OCI-LY7 (cell line): ENCODE measurements at regions not wholly inside any gene's neighbourhood (a gene's known extent, or its start where the extent isn't known, plus 50 kb on each side); places are given as distances from the start of the nearest gene placed in this dataset.

ENCODE experiments used
- EZH2phosphoT487 ChIP-seq: fragments of 200-600 bp; sonication (generic); IDR thresholded peaks from 2 replicates; pipeline ENCODE4 v1.6.1; 2018; ENCODE audit warnings: low read depth, borderline replicate concordance, mild to moderate bottlenecking, mixed run types, antibody characterized with exemption, low read length, moderate library complexity, mixed read lengths
- TF ChIP-seq, protein P1 (sequence below): fragments of 200-600 bp; sonication (generic); conservative IDR thresholded peaks from 2 replicates; pipeline ENCODE4 v1.5.1; 2014; ENCODE audit warnings: mild to moderate bottlenecking, antibody characterized with exemption, low read length, moderate library complexity, mixed read lengths

DNA sequence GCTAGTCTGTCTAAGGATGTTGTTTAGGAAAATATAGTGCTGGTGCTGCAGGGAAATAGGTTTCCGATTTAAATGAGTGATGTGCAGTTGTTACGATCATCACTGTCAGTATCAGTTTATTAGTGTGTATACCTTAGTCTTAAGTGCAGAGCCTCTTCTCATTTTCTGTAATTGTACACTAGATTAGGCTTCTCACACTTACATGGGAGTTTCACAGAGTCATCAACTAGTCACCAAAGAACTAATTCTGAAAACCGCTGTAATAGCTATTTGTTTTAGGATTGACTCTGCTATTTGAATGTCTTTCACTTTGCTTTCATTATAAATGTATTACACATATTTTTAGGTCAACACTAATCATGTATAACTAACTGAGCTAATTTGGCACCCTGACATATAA is 99.8 kb upstream of the ZEB2 start:
- TF ChIP-seq EZH2phosphoT487: no peak
- TF ChIP-seq, protein P1, sequence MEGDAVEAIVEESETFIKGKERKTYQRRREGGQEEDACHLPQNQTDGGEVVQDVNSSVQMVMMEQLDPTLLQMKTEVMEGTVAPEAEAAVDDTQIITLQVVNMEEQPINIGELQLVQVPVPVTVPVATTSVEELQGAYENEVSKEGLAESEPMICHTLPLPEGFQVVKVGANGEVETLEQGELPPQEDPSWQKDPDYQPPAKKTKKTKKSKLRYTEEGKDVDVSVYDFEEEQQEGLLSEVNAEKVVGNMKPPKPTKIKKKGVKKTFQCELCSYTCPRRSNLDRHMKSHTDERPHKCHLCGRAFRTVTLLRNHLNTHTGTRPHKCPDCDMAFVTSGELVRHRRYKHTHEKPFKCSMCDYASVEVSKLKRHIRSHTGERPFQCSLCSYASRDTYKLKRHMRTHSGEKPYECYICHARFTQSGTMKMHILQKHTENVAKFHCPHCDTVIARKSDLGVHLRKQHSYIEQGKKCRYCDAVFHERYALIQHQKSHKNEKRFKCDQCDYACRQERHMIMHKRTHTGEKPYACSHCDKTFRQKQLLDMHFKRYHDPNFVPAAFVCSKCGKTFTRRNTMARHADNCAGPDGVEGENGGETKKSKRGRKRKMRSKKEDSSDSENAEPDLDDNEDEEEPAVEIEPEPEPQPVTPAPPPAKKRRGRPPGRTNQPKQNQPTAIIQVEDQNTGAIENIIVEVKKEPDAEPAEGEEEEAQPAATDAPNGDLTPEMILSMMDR: no peak
